ENCODE measurements at regions not wholly inside any gene's neighbourhood (a gene's known extent, or its start where the extent isn't known, plus 50 kb on each side); places are given as distances from the start of the nearest gene placed in this dataset.

- no peak for TF ChIP-seq POLR2A (IDR thresholded peaks at IDR 0.05)
- TF ChIP-seq, protein P1, sequence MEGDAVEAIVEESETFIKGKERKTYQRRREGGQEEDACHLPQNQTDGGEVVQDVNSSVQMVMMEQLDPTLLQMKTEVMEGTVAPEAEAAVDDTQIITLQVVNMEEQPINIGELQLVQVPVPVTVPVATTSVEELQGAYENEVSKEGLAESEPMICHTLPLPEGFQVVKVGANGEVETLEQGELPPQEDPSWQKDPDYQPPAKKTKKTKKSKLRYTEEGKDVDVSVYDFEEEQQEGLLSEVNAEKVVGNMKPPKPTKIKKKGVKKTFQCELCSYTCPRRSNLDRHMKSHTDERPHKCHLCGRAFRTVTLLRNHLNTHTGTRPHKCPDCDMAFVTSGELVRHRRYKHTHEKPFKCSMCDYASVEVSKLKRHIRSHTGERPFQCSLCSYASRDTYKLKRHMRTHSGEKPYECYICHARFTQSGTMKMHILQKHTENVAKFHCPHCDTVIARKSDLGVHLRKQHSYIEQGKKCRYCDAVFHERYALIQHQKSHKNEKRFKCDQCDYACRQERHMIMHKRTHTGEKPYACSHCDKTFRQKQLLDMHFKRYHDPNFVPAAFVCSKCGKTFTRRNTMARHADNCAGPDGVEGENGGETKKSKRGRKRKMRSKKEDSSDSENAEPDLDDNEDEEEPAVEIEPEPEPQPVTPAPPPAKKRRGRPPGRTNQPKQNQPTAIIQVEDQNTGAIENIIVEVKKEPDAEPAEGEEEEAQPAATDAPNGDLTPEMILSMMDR (IDR thresholded peaks at IDR 0.05): no peak
Observed at GRCh38 chr4:180550106-180550505, 1693.1 kb upstream of the TENM3 start.
